ENCODE measurements at regions not wholly inside any gene's neighbourhood (a gene's known extent, or its start where the extent isn't known, plus 50 kb on each side); places are given as distances from the start of the nearest gene placed in this dataset.

DNA sequence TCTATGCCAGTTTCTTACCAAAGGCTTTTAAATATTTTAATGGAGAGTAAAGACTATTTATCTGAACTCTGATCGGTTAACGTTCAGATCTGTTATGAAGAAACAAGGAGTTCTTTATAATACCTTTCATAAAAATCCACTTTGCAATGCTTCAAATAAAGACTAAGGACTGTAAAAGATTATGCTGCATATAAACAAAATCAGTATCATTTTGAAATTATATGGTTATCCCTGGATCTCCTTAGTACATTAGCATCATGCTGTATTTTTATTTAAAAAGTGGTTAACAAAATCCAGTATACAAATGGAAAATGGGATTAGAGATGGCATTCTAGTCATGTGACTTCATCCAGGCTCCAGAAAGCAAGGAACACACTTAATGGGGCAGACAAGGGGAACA, 386.8 kb downstream of the LMO4 start:
- no peak for TF ChIP-seq POLR2AphosphoS5 (IDR thresholded peaks at IDR 0.05)
- TF ChIP-seq POLR2A (IDR thresholded peaks at IDR 0.05): no peak
- no peak for TF ChIP-seq CTCF (IDR thresholded peaks at IDR 0.05 in 8 of 11, conservative IDR thresholded peaks at IDR 0.05 in 3 of 11)
- intact Hi-C loops (cut with DNase I; ENCODE audit: low total_unique reads): no loop called here
- Histone ChIP-seq H3K27me3 (replicated peaks in 1 of 7) (no peaks in the 10 kb centered on the region), H3K36me3 (no peaks in the 10 kb centered on the region), H3K27ac (no peak overlapping the region), H3K9me3 (no peaks in the 10 kb centered on the region), H3K4me1 (no peaks in the 10 kb centered on the region), H3K4me3 (no peak overlapping the region)
- 39 to 90% (median 62%) methylated on average over 2 of the region's 2 CpGs for WGBS, 5 donors
- DNase-seq: no peak

DNA sequence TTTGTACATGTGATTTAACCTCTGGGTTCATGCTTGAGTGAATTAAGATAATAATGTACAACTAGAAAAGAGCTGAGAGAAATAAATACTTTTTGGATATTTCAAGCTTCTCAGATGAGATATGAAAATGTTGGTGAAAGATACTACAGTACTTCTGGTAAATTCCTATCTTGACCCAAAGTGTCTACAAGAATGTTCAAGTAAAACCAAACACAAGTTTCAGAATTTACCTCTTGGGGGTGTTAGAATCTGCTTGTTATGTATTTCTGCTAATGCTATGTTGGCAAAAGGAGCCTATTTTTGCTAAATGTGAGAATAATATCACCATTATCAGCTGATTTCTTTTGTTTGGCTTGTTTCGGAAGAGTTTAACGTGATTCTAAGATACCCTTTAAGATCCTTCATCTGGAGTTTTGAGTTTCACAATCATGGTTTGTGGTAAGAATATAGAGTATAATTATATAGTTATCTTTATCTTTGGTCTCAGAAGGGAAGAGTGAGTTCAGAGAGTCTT, 388.5 kb downstream of the LMO4 start:
- TF ChIP-seq CTCF (IDR thresholded peaks at IDR 0.05 in 8 of 11, conservative IDR thresholded peaks at IDR 0.05 in 3 of 11) (no peak), POLR2AphosphoS5 (IDR thresholded peaks at IDR 0.05) (no peak), POLR2A (IDR thresholded peaks at IDR 0.05) (no peak)
- intact Hi-C loops (cut with DNase I; ENCODE audit: low total_unique reads): no loop called here
- 62 to 84% (median 75%) methylated on average over 2 of the region's 2 CpGs for WGBS, 5 donors
- no peaks in the 10 kb centered on the region for H3K27me3 ChIP-seq (replicated peaks in 1 of 7)
- no peaks in the 10 kb centered on the region for H3K36me3 ChIP-seq
- no peaks in the 10 kb centered on the region for H3K4me1 ChIP-seq
- H3K4me3 ChIP-seq: no peak overlapping the region
- H3K27ac ChIP-seq: no peak overlapping the region
- DNase-seq: no peak
- no peaks in the 10 kb centered on the region for H3K9me3 ChIP-seq

DNA sequence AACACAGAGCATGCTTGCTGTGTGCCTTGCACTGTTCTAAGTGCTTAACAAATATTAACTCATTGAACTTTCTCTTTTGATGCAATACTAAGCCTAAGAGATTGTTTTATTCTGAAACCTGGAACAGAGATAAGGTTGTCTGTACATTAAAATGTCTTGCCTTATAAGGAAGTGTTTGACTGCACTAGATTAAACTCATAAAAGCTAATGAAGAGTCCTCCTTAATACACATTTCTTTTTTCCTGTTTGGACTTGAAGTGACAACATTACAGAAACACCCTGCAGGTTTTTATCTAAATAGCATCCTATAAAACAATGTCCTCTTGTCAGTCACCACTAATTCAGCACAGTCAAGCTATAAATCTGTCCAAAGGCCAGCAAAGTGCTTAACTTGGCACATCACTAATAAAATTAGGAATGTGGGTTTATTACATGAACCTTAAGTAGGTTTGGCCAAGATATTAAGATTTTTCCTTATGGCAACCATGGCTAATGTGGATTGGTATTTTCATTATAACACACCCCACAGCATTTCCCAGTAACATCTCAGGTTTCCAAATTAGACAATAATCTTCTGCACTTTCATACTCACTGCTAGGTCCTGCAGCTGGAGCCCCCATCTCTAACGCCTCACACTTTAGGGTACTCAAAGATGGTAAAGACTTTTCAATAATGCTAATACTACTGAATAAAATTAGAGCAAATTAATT, 389.7 kb downstream of the LMO4 start:
- Histone ChIP-seq H3K27ac (no peak overlapping the region), H3K4me3 (no peak overlapping the region), H3K36me3 (no peaks in the 10 kb centered on the region), H3K27me3 (replicated peaks in 1 of 7) (no peaks in the 10 kb centered on the region), H3K9me3 (no peaks in the 10 kb centered on the region), H3K4me1 (no peaks in the 10 kb centered on the region)
- intact Hi-C loops (cut with DNase I; ENCODE audit: low total_unique reads): no loop called here
- no peak for DNase-seq
- TF ChIP-seq CTCF (IDR thresholded peaks at IDR 0.05 in 8 of 11, conservative IDR thresholded peaks at IDR 0.05 in 3 of 11): no peak
- TF ChIP-seq POLR2A (IDR thresholded peaks at IDR 0.05): no peak
- no peak for TF ChIP-seq POLR2AphosphoS5 (IDR thresholded peaks at IDR 0.05)
- 79 to 96% (median 85%) methylated on average over 1 of the region's 1 CpG for WGBS, 5 donors

DNA sequence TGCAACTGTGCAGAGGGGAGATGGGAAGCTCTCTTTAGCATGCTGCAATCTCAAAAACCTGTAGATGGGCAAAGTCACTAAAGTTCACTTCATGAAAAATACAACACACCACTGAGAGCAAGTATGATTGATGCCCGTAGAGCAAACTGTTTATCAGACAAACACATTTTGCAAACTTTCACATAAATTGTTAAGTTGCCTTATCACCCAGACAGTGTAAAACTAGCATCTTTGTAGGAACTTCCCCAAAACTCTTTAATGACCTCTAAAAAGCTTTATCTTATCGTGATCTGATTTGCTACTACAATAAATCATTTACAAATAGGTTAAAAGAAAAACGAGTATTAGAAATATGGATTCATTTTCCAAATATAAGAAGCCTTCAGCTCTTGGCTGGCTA, 391.0 kb downstream of the LMO4 start:
- intact Hi-C loops (cut with DNase I; ENCODE audit: low total_unique reads): no loop called here

More for the DNA sequence above, 391.0 kb downstream of the LMO4 start:
- no peak for DNase-seq
- TF ChIP-seq CTCF (IDR thresholded peaks at IDR 0.05 in 8 of 11, conservative IDR thresholded peaks at IDR 0.05 in 3 of 11): no peak
- no peak for TF ChIP-seq POLR2AphosphoS5 (IDR thresholded peaks at IDR 0.05)
- TF ChIP-seq POLR2A (IDR thresholded peaks at IDR 0.05): no peak
- Histone ChIP-seq H3K4me1 (no peaks in the 10 kb centered on the region), H3K27me3 (replicated peaks in 1 of 7) (no peaks in the 10 kb centered on the region), H3K36me3 (no peaks in the 10 kb centered on the region), H3K4me3 (no peak overlapping the region), H3K27ac (no peak overlapping the region), H3K9me3 (no peaks in the 10 kb centered on the region)
- 21 to 35% (median 31%) methylated on average over 3 of the region's 3 CpGs for WGBS, 5 donors
